Esophagus squamous epithelium (tissue), 4 donors: ENCODE measurements at regions not wholly inside any gene's neighbourhood (a gene's known extent, or its start where the extent isn't known, plus 50 kb on each side); places are given as distances from the start of the nearest gene placed in this dataset.

Experiments used
- POLR2A ChIP-seq, 4 donors: fragments of 450-650 bp; IDR thresholded peaks; one replicate each; pipeline ENCODE4 v1.6.1; 2017; ENCODE audit warnings: antibody characterized with exemption in 4 of 4, mild to moderate bottlenecking in 4 of 4, moderate library complexity in 3 of 4
- TF ChIP-seq, protein P1 (sequence below), 6 experiments: fragments of 450-650 bp in 4 of 6; fragments of 200-600 bp in 2 of 6; sonication (generic) in 2 of 6; IDR thresholded peaks; one replicate each; pipeline ENCODE4 v1.5.1; 2016 to 2019; ENCODE audit warnings: antibody characterized with exemption in 6 of 6, mild to moderate bottlenecking in 4 of 6, moderate library complexity in 4 of 6

DNA sequence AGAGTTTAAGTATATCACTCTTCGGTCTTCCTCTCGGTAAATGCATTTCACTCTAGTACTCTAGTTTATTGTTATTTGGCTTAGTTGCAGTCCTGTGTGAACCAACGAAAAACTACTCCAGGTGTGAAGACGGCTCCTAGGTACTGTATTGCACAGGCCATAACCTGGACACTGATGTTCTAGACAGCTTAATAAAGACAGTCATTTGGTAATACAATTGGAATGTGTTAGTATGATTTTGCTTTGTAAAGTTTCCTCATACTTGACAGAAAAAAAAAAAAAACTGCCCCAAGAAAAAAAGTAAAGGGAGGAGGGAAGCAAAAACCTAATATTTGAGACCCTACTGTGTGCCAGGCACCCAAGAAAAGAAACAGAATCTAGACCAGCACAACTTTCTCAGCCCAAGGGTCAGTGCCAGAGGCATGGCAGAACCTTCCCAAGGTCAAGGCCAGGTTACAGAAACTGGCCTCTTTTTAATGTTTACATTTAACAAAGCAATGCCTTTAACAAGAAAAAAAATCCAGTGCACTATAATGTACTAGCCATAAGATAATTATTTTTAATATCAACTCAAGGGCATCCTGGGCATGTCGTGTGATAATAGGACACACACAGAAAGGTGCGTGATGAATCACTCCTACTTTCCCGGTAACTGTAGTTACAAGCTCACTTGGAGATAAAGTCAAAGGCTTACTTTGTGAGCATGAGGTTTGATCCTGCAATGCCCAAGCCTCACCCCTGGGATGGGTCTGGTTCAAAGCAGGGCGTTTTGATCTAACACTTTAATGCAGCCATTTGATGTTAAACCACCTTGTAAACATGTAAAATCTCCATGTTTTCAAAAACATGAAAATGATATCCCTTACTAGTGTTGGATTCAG lies 110.6 kb downstream of the BMP4 start:
- TF ChIP-seq, protein P1, sequence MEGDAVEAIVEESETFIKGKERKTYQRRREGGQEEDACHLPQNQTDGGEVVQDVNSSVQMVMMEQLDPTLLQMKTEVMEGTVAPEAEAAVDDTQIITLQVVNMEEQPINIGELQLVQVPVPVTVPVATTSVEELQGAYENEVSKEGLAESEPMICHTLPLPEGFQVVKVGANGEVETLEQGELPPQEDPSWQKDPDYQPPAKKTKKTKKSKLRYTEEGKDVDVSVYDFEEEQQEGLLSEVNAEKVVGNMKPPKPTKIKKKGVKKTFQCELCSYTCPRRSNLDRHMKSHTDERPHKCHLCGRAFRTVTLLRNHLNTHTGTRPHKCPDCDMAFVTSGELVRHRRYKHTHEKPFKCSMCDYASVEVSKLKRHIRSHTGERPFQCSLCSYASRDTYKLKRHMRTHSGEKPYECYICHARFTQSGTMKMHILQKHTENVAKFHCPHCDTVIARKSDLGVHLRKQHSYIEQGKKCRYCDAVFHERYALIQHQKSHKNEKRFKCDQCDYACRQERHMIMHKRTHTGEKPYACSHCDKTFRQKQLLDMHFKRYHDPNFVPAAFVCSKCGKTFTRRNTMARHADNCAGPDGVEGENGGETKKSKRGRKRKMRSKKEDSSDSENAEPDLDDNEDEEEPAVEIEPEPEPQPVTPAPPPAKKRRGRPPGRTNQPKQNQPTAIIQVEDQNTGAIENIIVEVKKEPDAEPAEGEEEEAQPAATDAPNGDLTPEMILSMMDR (IDR thresholded peaks at IDR 0.05): no peak
- TF ChIP-seq POLR2A (IDR thresholded peaks at IDR 0.05): no peak
